Kidney tubule cell (primary cell): ENCODE measurements at regions not wholly inside any gene's neighbourhood (a gene's known extent, or its start where the extent isn't known, plus 50 kb on each side); places are given as distances from the start of the nearest gene placed in this dataset.

Experiments
- DNase-seq: peaks from one replicate; pipeline ENCODE4 v3.0.0-alpha.2; 2018; ENCODE audit warnings: low spot score

GRCh38 chr2:16019617-16020351 is 79.4 kb downstream of the MYCN start:
- DNase-seq = no peak

DNA sequence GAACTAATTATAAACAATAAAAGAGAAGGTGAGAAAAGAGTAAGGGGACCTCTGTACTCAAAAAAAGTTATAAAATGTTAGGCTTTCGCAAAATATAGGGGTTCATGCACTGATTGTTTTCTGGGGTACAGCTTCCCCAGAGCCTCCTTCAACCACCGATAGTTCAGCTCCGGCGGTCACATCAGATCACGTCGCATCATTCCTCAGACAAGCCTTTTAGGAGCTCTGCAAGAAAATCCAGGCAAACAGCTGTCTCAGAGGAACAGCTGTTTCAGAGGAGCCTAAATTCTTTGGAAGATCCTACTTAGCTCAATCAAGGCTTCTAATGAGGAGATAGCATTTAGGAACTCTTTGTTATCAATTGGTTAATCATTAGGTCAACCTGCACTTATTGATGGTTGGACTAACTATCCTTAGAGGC is 78.7 kb downstream of the MYCN start:
- DNase-seq = no peak

DNA sequence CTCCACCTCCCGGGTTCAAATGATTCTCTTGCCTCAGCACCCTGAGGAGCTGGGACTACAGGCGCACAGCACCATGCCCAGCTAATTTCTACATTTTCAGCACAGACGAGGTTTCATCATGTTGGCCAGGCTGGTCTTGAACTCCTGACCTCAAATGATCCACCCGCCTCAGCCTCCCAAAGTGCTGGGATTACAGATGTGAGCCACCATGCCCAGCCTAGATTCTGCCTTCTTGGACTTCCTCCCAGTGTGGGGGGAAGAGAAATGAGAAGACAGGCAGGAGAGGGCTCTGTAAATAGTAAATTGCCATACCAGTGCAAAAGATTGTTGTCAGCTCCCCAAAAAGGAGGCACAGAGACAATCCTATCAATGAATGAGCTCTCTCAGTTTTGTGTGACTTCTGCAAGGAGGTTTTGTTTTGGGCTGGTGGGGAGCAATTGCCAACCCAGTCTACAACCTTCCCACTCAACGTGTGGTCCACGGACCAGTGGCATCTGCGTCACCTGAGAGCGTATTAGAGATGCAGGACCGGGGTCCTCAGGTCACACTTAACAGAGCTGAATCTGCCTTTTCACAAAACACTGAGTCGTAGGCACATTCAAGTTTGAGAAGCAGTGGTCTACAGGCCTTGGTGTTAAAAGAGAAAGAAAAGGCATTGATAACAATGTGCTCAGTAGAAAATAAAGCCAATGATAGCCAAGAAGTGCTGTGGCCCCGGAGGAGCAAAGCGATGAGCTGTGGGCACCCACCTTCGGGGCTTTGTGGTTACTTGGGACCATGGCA is 78.1 kb downstream of the MYCN start:
- DNase-seq = no peak

GRCh38 chr2:16016282-16016681 is 75.9 kb downstream of the MYCN start:
- no peak for DNase-seq

- no peak for DNase-seq
Observed at GRCh38 chr2:16015903-16016265, 75.5 kb downstream of the MYCN start.

DNA sequence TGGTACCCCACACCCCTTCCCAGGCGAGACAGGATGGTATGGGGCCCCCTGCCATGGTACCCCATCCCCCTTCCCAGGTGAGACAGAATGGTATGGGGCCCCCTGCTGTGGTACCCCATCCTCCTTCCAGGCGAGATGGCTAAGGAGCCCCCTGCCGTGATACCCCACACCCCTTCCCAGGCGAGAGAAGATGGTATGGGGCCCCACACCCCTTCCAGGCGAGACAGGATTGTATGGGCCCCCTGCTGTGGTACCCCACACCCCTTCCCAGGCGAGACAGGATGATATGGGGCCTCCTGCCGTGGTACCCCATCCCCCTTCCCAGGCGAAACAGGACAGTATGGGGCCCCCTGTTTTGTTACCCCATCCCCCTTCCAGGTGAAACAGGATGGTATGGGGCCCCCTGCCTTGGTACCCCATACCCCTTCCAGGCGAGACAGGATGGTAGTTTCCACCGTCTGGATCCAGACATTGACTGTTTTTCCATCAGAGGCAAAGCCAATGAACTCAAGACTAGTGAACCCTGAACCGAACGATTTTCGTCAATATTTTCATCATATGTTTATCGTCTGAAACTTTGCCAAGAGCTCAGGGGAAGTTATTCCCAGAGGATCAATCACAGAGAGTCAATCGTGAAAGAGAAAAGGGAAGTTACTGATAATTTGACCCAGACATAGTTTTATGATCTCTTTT is 75.0 kb downstream of the MYCN start:
- no peak for DNase-seq

GRCh38 chr2:16014802-16015201 is 74.5 kb downstream of the MYCN start:
- DNase-seq = no peak

DNA sequence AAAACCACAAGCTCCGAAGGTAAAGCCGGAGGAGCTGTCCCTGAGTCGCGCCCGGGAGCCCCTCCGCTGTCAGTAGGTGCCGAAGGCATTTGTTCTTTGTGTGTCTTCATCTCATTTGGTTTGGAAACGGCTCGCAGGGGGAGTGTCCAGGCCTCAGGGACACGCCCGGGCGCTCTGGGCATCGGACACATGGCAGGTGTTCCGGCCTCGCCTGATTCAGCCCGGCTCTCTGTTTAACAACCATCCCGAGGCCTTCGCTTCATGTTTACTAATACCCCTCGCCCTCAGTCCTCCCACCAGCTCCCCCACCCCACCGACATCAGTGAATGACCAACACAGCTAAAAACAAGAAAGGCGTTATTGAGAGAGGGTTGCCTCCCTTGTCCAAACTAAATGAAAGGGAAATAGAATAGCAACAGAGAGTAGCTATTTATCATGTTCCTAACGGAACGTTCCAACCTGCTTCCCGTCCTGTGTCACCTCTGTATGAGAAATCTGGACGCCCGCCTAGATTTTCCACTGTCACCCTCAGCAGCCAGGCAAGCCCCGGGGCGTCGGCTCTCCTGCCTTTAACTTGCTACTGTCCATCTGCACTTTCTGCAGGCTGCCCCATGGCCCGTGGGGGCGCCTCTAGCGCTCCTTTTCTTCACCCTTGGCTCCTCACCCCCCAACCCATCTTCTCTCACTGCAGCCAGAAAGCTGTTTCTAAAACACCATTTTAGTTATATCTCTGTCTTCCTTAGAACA is 73.9 kb downstream of the MYCN start:
- DNase-seq = no peak

GRCh38 chr2:16013359-16013911 is 73.1 kb downstream of the MYCN start:
- no peak for DNase-seq

DNA sequence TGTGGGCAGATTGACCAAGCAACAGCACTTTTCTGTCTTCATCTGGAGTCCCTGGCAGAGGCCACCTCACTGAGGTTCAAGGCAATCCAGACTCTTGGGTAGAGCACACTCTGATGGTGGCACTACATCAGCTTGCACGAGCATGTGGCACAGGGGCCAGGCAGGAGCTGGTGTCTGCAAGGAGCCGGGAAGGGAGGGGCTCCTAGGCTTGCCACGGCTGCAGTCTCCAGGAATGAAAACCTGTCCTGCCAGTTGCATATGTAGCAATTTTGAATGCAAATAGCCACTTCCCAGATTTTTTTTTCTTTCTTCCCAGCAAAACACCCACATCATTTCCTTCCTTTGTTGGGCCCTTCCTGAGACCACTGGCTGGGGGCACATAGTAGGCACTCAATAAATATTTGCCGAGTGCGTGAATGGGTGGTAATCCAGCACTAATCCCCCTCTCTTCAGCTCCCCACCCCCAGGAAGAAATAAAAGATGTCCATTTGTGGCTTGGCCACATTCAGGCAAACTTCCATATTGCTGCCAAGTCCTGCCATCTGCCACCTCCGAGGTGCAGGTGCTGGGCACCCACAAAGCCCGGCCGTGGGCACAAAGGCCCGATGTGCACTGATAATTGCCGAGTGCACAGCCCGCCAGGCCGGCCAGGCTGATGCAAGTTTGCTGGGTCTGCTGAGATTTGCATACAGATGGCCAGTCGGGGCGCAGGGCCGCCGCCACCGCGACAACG is 72.4 kb downstream of the MYCN start:
- DNase-seq = peak; percentile 15

DNA sequence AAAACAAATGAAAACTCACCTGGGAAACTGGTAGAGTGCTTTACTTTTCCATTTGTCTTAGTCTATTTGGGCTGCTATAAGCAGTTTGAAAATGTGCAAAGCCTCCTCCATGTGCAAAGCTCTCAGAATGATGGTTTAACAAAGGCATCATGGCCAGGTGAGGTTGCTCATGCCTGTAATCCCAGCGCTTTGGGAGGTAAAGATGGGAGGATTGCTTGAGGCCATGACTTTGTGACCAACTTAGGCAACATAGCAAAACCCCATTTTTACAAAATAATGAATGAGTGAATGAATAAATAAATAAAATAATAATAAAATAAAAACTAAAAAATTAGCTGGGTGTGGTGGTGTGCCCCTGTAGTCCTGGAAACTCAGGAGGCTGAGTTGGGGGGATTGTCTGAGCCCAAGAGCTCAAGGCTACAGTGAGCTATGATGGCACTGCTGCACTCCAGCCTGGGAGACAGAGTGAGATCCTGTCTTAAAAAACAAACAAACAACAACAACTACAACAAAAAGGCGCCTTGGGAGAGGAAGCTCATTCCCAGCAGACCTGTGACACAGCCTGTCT is 71.8 kb downstream of the MYCN start:
- DNase-seq = no peak

- no peak for DNase-seq
Observed at GRCh38 chr2:16011621-16011960, 71.2 kb downstream of the MYCN start.

DNA sequence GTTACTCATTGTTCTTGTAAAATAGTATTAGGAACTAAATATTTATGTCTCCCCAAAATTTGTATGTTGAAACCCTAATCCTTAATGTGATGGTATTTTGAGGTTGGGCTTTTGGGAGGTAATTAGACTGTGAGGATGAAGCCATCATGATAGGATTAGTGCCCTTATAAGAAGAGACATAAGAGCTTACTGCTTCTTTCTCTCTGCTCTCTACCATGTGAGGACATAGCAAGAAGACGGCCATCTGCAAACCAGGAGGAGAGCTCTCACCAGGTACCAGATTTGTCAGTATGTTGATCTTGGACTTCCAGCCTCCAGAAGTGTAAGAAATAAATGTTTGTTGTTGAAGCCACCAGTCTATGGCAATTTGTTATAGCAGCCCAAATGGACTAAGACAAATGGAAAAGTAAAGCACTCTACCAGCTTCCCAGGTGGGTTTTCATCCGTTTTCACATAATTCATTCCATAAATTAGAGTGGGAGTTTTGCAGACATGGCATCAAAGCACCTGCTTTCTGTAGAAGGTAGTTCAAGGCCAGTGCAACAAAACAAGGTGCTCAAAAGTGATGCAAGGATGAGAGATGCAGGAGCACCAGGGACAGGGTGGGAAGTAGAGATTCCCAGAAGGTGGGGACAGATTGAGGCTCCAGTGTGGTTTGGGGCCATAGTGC is 70.7 kb downstream of the MYCN start:
- no peak for DNase-seq

- DNase-seq = no peak
Observed at GRCh38 chr2:16010011-16010410, 69.7 kb downstream of the MYCN start.

GRCh38 chr2:16009560-16009959 is 69.2 kb downstream of the MYCN start:
- no peak for DNase-seq

GRCh38 chr2:16008856-16009255 is 68.5 kb downstream of the MYCN start:
- no peak for DNase-seq

GRCh38 chr2:16008331-16008850 is 68.0 kb downstream of the MYCN start:
- no peak for DNase-seq

- no peak for DNase-seq
Observed at GRCh38 chr2:16007167-16007934, 67.0 kb downstream of the MYCN start.

- no peak for DNase-seq
Observed at GRCh38 chr2:16006537-16007166, 66.3 kb downstream of the MYCN start.
